SJCRH30 (cell line): ENCODE measurements at regions not wholly inside any gene's neighbourhood (a gene's known extent, or its start where the extent isn't known, plus 50 kb on each side); places are given as distances from the start of the nearest gene placed in this dataset.

Experiments used
- DNase-seq, 2 experiments: peaks; one replicate each; pipeline ENCODE4 v3.0.0-alpha.2; 2015 to 2020
- H3K27ac ChIP-seq: fragments of 250-450 bp; sonication (Bioruptor Pico); 2 replicates; pipeline ENCODE4 v1.5.1; 2020; ENCODE audit warnings: mild to moderate bottlenecking, moderate library complexity
- H3K27me3 ChIP-seq: fragments of 250-450 bp; sonication (Bioruptor Pico); 2 replicates; pipeline ENCODE4 v1.5.1; 2020; ENCODE audit warnings: mild to moderate bottlenecking, moderate library complexity
- H3K36me3 ChIP-seq: fragments of 250-450 bp; sonication (Bioruptor Pico); 2 replicates; pipeline ENCODE4 v1.5.1; 2020; ENCODE audit warnings: mild to moderate bottlenecking, moderate library complexity
- H3K4me1 ChIP-seq: fragments of 250-450 bp; sonication (Bioruptor Pico); 2 replicates; pipeline ENCODE4 v1.5.1; 2020; ENCODE audit warnings: mild to moderate bottlenecking, moderate library complexity
- H3K4me3 ChIP-seq: fragments of 250-450 bp; sonication (Bioruptor Pico); 2 replicates; pipeline ENCODE4 v1.5.1; 2020; ENCODE audit warnings: mild to moderate bottlenecking, moderate library complexity
- H3K9me3 ChIP-seq: fragments of 250-450 bp; sonication (Bioruptor Pico); replicated peaks from 2 replicates; pipeline ENCODE4 v1.5.1; 2020; ENCODE audit warnings: mild to moderate bottlenecking, moderate library complexity

DNA sequence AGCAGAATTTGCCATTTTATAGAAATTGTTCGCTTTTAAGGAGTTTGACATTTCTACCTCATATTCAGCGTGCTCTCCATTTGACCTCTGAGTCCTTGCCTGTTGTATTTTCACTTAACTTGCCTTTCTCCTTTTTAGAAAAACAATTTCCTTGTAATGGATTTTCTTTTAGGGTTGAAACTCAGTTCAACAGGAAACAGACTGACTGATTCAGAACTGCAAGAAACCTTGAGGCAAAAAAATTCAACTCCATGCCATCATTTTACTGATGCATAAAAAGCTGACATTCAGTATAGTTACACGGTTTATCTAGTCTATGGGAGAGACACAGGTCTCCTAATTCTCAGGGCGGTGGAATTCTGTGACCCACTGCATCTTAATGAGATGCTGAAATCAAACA lies 59.8 kb downstream of the MRPS30 start:
- Histone ChIP-seq H3K9me3 (no peaks in the 10 kb centered on the region), H3K27me3 (no peaks in the 10 kb centered on the region), H3K27ac (no peak overlapping the region), H3K4me3 (no peak overlapping the region), H3K4me1 (no peaks in the 10 kb centered on the region), H3K36me3 (no peaks in the 10 kb centered on the region)
- DNase-seq: no peak

- Histone ChIP-seq H3K36me3 (no peaks in the 10 kb centered on the region), H3K27ac (no peak overlapping the region), H3K4me3 (no peak overlapping the region), H3K27me3 (no peaks in the 10 kb centered on the region), H3K4me1 (no peaks in the 10 kb centered on the region), H3K9me3 (no peaks in the 10 kb centered on the region)
- no peak for DNase-seq
Measured at GRCh38 chr5:44869928-44870327, 61.2 kb downstream of the MRPS30 start.

DNA sequence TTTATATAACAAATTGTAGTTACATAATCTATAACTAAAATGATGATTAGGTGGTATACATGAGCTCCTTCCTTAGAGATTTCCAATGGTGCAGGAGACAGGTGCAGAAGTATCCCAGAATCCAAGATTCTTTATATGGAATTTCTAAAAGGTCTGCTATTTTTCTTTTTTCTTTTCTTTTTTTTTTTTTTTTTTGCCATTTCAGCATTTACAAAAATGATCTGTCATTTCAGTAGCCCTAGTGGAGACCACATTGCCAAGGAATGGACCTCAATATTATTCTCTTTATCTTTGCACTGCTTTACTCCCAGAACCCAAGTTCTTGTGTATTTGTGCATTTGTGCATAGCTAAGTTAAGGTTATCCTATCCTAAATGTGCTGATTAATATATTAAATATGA lies 61.7 kb downstream of the MRPS30 start:
- Histone ChIP-seq H3K27ac (no peak overlapping the region), H3K4me1 (no peaks in the 10 kb centered on the region), H3K9me3 (no peaks in the 10 kb centered on the region), H3K36me3 (no peaks in the 10 kb centered on the region), H3K4me3 (no peak overlapping the region), H3K27me3 (no peaks in the 10 kb centered on the region)
- DNase-seq: no peak

DNA sequence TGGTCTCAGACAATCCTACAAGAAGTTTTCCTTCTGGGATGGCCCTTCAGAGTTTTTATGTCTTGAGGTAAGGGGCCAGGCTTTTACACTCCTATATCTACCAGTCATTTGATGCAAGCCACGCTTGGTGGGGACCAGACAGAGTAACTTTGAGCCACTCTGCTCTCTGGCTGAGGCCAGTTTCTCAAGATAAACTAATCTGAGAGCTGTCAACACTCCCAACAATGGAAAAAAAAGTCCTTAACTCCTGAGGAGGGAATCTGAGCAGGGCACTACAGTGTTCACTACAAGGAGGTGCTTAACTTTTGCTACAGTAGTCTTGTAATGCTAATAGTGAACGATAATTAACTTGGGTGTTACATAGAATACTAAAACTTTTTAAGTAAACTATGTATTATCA lies 62.7 kb downstream of the MRPS30 start:
- Histone ChIP-seq H3K9me3 (no peaks in the 10 kb centered on the region), H3K27ac (no peak overlapping the region), H3K36me3 (no peaks in the 10 kb centered on the region), H3K27me3 (no peaks in the 10 kb centered on the region), H3K4me3 (no peak overlapping the region), H3K4me1 (no peaks in the 10 kb centered on the region)
- DNase-seq: no peak

DNA sequence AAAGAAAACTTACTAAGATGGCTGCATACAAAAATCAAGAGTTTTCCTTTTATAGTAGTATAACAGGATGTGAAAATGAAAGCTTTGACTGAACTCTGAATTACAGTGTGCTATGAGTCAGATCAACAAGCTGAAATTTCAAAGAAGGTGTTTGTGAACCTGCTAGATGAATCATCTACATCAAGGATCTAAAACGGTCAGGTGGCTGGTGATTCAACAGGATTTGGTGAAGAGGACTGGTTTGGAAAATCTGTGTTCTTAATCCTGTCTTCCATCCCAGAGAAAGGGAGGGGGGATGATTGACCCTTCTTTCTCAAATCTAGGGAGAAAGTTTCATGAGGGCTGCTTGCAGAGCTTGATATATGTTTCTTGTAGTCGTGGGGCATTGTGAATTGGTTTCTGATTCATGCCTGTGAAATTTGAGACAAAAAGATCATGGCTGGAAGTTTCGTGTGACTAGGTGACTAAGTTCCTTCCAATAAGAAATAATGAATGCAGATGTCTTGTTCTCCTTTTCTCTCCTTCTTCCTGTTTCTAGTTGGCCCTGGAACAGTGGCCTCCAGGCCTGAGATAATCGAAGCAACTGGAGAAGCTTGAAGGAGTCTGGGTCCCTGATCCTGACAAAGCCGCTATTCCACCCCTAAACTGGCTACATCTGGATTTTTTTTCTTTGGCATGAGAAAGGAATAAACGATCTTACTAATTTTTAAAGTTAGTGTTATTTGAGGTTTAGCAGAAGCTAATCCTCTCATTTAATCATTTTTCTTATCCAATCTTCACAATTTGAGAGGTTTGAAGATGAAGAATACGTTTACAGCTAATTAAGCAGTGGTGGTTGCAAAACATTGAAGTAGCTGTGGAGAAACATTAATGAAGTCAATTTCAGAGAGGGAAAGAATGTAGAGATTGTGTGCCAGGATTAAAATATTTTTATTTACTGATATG lies 67.2 kb downstream of the MRPS30 start:
- H3K4me1 ChIP-seq: no peaks in the 10 kb centered on the region
- H3K36me3 ChIP-seq: no peaks in the 10 kb centered on the region
- H3K27me3 ChIP-seq: no peaks in the 10 kb centered on the region
- no peak overlapping the region for H3K4me3 ChIP-seq
- H3K27ac ChIP-seq: no peak overlapping the region
- H3K9me3 ChIP-seq: no peaks in the 10 kb centered on the region
- peak in 1 of 2 experiments; percentile 9 for DNase-seq

GRCh38 chr5:44881266-44881665 lies 72.5 kb downstream of the MRPS30 start:
- Histone ChIP-seq H3K36me3 (no peaks in the 10 kb centered on the region), H3K9me3 (no peaks in the 10 kb centered on the region), H3K27ac (no peak overlapping the region), H3K4me1 (no peaks in the 10 kb centered on the region), H3K4me3 (no peak overlapping the region), H3K27me3 (no peaks in the 10 kb centered on the region)
- no peak for DNase-seq

DNA sequence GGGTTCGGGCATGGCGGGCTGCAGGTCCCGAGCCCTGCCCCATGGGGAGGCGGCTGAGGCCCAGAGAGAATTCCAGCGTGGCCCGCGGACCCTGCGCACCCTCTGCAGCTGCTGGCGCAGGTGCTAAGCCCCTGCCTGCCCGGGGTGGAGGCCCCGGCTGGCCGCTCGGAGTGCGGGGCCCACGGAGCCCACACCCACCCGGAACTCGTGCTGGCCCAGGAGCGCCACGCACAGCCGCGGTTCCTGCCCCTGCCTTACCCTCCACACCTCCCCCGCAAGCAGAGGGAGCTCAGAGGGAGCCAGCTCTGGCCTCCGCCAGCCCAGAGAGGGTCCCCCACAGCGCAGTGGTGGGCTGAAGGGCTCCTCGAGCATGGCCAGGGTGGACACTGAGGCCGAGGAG lies 75.3 kb downstream of the MRPS30 start:
- no peaks in the 10 kb centered on the region for H3K36me3 ChIP-seq
- H3K27me3 ChIP-seq: no peaks in the 10 kb centered on the region; the same call in 1 of the 2 replicates
- DNase-seq: no peak
- no peaks in the 10 kb centered on the region for H3K9me3 ChIP-seq
- H3K27ac ChIP-seq: no peak overlapping the region
- H3K4me1 ChIP-seq: no peaks in the 10 kb centered on the region
- no peak overlapping the region for H3K4me3 ChIP-seq

DNA sequence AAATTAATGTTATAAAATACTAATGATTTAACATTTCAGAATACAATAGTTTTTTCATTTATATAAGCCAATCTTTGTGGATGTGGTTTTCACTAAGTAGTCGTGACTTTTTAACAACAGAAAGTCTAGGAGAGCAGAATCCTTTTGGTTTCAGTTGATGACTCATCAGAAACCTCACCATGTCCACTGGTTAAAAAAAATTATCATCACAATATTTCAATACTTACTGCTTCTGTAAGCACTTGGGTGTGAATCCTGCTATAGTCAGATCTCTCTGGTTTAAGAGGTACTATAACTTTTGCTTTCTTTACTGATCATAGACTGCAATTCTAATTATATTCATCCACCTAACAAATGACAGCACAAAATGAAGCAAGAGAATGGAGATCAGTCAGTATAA lies 77.2 kb downstream of the MRPS30 start:
- Histone ChIP-seq H3K4me1 (no peaks in the 10 kb centered on the region), H3K36me3 (no peaks in the 10 kb centered on the region), H3K9me3 (0 out of 2 replicates have a peak, but pooled peaks cover 3% of the 10 kb centered on the region), H3K4me3 (no peak overlapping the region), H3K27me3 (no peaks in the 10 kb centered on the region; the same call in 1 of the 2 replicates), H3K27ac (no peak overlapping the region)
- no peak for DNase-seq

- H3K27ac ChIP-seq: no peak overlapping the region
- DNase-seq: no peak
- no peaks in the 10 kb centered on the region for H3K4me1 ChIP-seq
- H3K9me3 ChIP-seq: 0 out of 2 replicates have a peak, but pooled peaks cover 3% of the 10 kb centered on the region
- no peaks in the 10 kb centered on the region; the same call in 1 of the 2 replicates for H3K27me3 ChIP-seq
- no peaks in the 10 kb centered on the region for H3K36me3 ChIP-seq
- H3K4me3 ChIP-seq: no peak overlapping the region
Measured at GRCh38 chr5:44887722-44888121, 79.0 kb downstream of the MRPS30 start.

DNA sequence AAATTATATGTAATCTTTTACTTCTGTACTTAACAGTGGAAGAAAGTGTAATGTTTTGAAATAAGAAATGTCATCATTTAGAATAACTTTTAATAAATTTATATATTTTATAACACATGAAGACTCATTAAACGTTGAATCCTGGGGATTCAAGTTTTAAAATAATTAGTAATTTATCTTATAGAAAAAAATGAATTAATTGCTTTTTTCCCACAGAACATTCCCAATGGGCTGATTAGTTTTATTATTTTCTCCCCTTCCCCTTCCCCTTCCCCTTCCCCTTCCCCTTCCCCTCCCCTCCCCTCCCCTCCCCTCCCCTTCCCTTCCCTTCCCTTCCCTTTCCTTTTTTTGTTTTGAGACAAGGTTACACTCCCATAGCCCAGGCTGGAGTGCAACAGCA lies 79.7 kb downstream of the MRPS30 start:
- H3K4me1 ChIP-seq: no peaks in the 10 kb centered on the region
- no peak for DNase-seq
- H3K27ac ChIP-seq: no peak overlapping the region
- 0 out of 2 replicates have a peak, but pooled peaks cover 3% of the 10 kb centered on the region for H3K9me3 ChIP-seq
- no peaks in the 10 kb centered on the region; the same call in 1 of the 2 replicates for H3K27me3 ChIP-seq
- no peaks in the 10 kb centered on the region for H3K36me3 ChIP-seq
- no peak overlapping the region for H3K4me3 ChIP-seq

DNA sequence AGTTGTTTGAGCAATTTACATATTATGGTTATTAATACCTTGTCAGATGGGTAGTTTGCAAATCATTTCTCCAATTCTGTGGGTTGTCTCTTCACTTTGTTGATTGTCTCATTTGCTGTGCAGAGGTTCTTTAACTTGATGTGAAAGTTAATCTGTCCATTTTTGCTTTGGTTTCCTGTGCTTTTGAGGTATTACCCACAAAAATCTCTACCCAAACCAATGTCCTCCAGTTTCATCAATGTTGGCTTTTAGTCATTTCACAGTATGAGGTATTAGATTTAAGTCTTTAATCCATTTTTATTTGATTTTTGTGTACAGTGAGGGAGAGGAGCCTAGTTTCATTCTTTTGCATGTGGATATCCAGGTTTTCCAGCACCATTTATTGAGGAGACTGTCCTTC lies 82.4 kb downstream of the MRPS30 start:
- Histone ChIP-seq H3K4me3 (no peak overlapping the region), H3K27ac (no peak overlapping the region), H3K27me3 (no peaks in the 10 kb centered on the region; the same call in 1 of the 2 replicates), H3K36me3 (no peaks in the 10 kb centered on the region), H3K9me3 (0 out of 2 replicates have a peak, but pooled peaks cover 3% of the 10 kb centered on the region), H3K4me1 (no peaks in the 10 kb centered on the region)
- no peak for DNase-seq

DNA sequence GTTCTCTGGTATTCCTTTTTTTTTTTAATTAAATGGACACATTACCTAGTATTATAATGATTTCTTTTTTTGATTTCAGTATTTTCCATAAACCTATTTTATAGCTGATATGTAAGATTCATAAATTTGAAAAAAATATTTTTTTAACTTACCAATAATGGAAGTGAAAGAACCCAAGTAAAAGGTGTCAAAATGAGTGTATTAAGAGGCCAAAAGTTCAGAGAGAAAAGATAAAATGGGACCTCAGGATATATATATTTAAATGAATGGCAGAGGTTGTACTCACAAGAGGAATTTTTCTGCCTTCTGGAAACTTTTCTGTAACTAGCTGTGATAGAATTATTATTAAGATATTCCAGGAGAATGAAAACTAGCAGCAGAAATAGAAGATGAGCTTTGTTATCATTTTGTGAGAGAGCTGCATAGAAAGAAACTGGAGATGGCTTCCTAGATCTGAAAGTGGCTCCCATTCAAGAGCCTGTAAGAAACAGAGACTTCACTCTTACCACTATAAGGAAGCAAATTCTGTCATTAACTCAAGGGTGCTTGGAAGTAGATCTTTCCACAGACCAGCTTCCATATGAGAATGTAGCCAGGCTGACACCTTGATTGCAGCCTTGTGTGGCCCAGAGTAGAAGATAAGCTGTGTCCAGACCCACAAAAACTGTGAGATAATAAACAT lies 91.7 kb downstream of the MRPS30 start:
- H3K4me3 ChIP-seq: no peak overlapping the region
- H3K4me1 ChIP-seq: no peaks in the 10 kb centered on the region
- H3K9me3 ChIP-seq: no peaks in the 10 kb centered on the region
- no peaks in the 10 kb centered on the region for H3K27me3 ChIP-seq
- no peak for DNase-seq
- H3K27ac ChIP-seq: no peak overlapping the region
- no peaks in the 10 kb centered on the region for H3K36me3 ChIP-seq

GRCh38 chr5:44907396-44907795 lies 98.6 kb downstream of the MRPS30 start:
- Histone ChIP-seq H3K4me1 (no peaks in the 10 kb centered on the region), H3K36me3 (no peaks in the 10 kb centered on the region)

DNA sequence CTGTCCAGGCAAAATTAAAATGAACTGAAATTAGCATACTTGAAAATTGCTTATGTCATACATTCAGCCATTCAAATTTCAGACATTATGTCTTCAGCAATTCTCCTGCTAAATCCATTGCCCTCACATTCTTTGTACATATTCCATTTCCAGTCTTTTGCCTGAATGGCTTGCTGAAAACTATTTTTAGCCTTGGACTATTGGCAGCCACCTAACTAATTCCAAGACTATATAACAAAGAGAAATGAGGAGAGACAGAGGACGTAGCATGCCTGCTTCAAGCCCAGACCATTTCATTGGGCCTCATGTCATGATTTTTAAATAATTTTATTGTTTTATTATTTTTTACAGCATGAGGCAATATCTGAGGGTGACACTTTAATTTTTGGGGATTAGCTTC lies 100.3 kb downstream of the MRPS30 start:
- no peak for DNase-seq
- no peaks in the 10 kb centered on the region for H3K9me3 ChIP-seq
- H3K4me1 ChIP-seq: no peaks in the 10 kb centered on the region
- H3K36me3 ChIP-seq: no peaks in the 10 kb centered on the region
- no peak overlapping the region for H3K4me3 ChIP-seq
- no peak overlapping the region for H3K27ac ChIP-seq
- no peaks in the 10 kb centered on the region for H3K27me3 ChIP-seq

More at GRCh38 chr5:44907396-44907795, 98.6 kb downstream of the MRPS30 start:
- H3K4me3 ChIP-seq: no peak overlapping the region
- H3K9me3 ChIP-seq: no peaks in the 10 kb centered on the region
- H3K27me3 ChIP-seq: no peaks in the 10 kb centered on the region
- no peak for DNase-seq
- H3K27ac ChIP-seq: no peak overlapping the region

DNA sequence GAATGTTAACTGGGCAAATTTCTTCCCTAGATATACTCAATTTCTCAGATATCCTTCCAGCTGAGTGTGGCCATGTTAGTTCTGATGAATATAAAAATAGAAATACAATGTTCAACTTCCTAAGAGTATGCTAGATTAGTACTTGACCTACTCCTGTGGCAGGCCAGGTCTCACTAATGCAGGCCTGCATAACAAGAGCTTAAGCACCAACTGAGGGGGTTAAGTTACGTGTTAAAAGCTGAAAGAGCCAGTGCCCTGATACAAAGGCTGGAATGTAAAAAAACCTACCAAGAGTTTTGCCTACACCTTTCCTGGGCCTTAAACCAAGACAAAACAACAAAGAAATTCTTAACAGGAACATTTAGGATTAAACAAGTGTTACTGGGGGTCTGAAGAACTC lies 102.8 kb downstream of the MRPS30 start:
- DNase-seq: no peak
- H3K27me3 ChIP-seq: no peaks in the 10 kb centered on the region
- H3K4me3 ChIP-seq: no peak overlapping the region
- no peaks in the 10 kb centered on the region for H3K36me3 ChIP-seq
- no peaks in the 10 kb centered on the region for H3K9me3 ChIP-seq
- no peak overlapping the region for H3K27ac ChIP-seq
- H3K4me1 ChIP-seq: no peaks in the 10 kb centered on the region
